ENCODE measurements at regions not wholly inside any gene's neighbourhood (a gene's known extent, or its start where the extent isn't known, plus 50 kb on each side); places are given as distances from the start of the nearest gene placed in this dataset.

DNA sequence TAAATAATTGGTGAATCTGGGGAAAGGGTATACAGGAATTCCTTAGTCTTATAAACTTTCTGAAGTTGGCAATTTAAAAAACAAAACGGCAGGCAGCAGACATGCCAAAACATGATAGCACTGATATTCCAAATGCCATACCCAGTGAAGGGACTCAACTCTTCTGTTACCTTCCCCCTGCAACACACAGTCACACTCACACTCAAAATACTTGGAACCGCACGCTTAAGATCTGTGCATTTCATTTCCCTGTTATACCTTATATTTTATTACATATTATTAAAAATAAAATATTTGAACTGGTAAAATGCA lies 123.4 kb downstream of the ZFP36L2 start:
- TF ChIP-seq, protein P1, sequence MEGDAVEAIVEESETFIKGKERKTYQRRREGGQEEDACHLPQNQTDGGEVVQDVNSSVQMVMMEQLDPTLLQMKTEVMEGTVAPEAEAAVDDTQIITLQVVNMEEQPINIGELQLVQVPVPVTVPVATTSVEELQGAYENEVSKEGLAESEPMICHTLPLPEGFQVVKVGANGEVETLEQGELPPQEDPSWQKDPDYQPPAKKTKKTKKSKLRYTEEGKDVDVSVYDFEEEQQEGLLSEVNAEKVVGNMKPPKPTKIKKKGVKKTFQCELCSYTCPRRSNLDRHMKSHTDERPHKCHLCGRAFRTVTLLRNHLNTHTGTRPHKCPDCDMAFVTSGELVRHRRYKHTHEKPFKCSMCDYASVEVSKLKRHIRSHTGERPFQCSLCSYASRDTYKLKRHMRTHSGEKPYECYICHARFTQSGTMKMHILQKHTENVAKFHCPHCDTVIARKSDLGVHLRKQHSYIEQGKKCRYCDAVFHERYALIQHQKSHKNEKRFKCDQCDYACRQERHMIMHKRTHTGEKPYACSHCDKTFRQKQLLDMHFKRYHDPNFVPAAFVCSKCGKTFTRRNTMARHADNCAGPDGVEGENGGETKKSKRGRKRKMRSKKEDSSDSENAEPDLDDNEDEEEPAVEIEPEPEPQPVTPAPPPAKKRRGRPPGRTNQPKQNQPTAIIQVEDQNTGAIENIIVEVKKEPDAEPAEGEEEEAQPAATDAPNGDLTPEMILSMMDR (IDR thresholded peaks at IDR 0.05): no peak
- no peak for TF ChIP-seq POLR2A (IDR thresholded peaks at IDR 0.05)

Measured in body of pancreas (tissue), 4 donors.